ENCODE measurements at regions not wholly inside any gene's neighbourhood (a gene's known extent, or its start where the extent isn't known, plus 50 kb on each side); places are given as distances from the start of the nearest gene placed in this dataset.

GRCh38 chr2:176445956-176446355, 176.7 kb downstream of the MTX2 start:
- Histone ChIP-seq H3K27me3 (peaks cover 0 to 7% (median 0%) of the 10 kb centered on the region in 3 donors), H3K4me1 (peaks cover 0 to 11% (median 0%) of the 10 kb centered on the region in 4 donors), H3K9me3 (no peaks in the 10 kb centered on the region), H3K36me3 (no peaks in the 10 kb centered on the region), H3K4me3 (no peak overlapping the region), H3K27ac (peak overlapping the region in 1 of 5 donors; percentile 10)
- TF ChIP-seq CTCF (IDR thresholded peaks at IDR 0.05) (no peak), EP300 (IDR thresholded peaks at IDR 0.05) (no peak), POLR2AphosphoS5 (IDR thresholded peaks at IDR 0.05) (no peak), POLR2A (IDR thresholded peaks at IDR 0.05) (no peak)
- intact Hi-C loops (cut with DNase I; ENCODE audit: low total_unique reads), result no loop called here
- no peak for DNase-seq
- 66 to 87% (median 70%) methylated on average over 4 of the region's 4 CpGs for WGBS, 5 donors

DNA sequence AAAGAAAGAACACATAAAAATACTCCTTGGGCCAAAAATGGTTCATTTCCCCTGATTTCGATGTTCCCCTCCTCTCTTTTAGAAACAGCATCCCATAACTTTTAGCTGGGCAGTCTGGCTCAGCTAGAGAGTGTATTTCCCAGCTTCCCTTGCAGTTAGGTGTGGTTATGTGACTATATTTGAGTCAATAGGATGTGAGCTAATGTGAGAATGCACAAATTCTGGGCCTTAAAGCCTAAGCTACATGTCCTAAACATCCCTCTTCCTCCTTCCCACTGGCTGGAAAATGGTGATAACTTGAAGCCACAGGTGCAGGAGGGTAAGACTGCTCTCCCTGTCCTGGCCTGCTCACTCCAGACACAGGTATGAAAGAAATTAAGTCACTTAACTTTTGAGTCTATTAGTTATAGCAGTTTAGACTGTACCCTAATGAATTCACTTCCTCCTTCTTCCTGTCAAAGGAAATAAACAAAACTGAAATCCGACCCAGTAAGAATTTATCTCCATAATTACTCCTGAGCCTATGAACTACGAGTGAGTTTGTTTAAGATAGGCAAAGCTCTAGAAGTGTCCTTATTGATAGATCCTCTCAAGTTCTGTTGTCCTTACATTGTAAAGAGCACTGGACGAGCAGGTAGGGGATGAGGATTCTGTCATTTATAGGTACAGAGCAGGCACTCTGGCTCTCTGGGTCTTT, 177.6 kb downstream of the MTX2 start:
- H3K9me3 ChIP-seq, result no peaks in the 10 kb centered on the region
- no peak for DNase-seq
- H3K36me3 ChIP-seq, result no peaks in the 10 kb centered on the region
- intact Hi-C loops (cut with DNase I; ENCODE audit: low total_unique reads), result no loop called here
- peaks cover 0 to 13% (median 0%) of the 10 kb centered on the region in 3 donors for H3K27me3 ChIP-seq
- TF ChIP-seq CTCF (IDR thresholded peaks at IDR 0.05), result no peak
- TF ChIP-seq POLR2AphosphoS5 (IDR thresholded peaks at IDR 0.05), result no peak
- no peak for TF ChIP-seq EP300 (IDR thresholded peaks at IDR 0.05)
- no peak for TF ChIP-seq POLR2A (IDR thresholded peaks at IDR 0.05)
- H3K27ac ChIP-seq, result no peak overlapping the region
- peaks cover 0 to 11% (median 0%) of the 10 kb centered on the region in 4 donors for H3K4me1 ChIP-seq
- WGBS, 5 donors, result 39 to 55% (median 43%) methylated on average over 4 of the region's 4 CpGs
- H3K4me3 ChIP-seq, result no peak overlapping the region

DNA sequence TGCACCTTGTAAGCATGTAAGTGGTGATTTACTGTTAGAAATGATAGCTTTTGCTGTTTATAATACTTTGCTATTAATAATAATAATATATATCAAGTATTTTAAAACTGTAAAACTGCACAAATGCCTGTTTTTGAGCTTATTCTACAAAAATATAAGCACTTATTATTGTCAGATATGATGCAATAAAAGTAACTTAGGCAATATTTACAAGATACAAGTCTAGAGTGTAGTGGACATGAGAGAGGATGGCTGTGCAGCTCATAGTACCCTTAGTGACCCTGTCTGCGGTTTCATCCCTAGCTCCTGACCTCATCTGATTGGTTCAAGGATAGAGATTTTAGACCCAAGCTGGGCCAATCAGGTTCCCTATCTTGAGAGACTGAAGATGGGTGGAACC, 178.4 kb downstream of the MTX2 start:
- TF ChIP-seq POLR2A (IDR thresholded peaks at IDR 0.05), result no peak
- no peak for TF ChIP-seq POLR2AphosphoS5 (IDR thresholded peaks at IDR 0.05)
- TF ChIP-seq EP300 (IDR thresholded peaks at IDR 0.05), result no peak
- TF ChIP-seq CTCF (IDR thresholded peaks at IDR 0.05), result no peak
- WGBS, 5 donors, result 88 to 95% (median 92%) methylated on average over 1 of the region's 1 CpG
- DNase-seq, result no peak
- Histone ChIP-seq H3K9me3 (no peaks in the 10 kb centered on the region), H3K27me3 (peaks cover 0 to 14% (median 0%) of the 10 kb centered on the region in 3 donors), H3K27ac (no peak overlapping the region), H3K4me3 (no peak overlapping the region), H3K36me3 (no peaks in the 10 kb centered on the region), H3K4me1 (peaks cover 0 to 11% (median 0%) of the 10 kb centered on the region in 4 donors)
- intact Hi-C loops (cut with DNase I; ENCODE audit: low total_unique reads), result no loop called here

DNA sequence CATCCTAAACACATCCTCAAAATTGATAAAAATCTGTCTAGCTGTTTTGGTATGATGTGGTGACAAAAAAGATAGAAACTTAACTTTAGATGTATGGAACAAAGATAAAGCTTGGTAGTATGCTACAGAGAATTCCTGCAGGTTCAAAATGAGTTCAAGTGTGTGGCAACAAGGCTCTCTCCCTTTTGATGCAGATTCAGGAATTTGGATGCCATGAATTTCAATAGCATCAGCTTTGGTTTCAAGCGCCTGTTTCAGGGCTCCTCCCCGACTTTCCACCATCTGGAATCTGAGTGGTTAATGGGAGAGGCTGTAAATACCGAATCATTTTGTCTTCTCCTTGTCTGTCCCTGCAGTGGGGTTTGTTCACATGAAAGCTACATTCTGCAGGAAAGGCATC, 180.6 kb downstream of the MTX2 start:
- 47 to 71% (median 60%) methylated on average over 3 of the region's 3 CpGs for whole genome bisulfite sequencing, 5 donors
- no peak for DNase-seq
- Histone ChIP-seq H3K4me1 (peaks cover 0 to 13% (median 2%) of the 10 kb centered on the region in 4 donors), H3K9me3 (no peaks in the 10 kb centered on the region), H3K4me3 (no peak overlapping the region), H3K27me3 (peaks cover 0 to 24% (median 4%) of the 10 kb centered on the region in 3 donors), H3K36me3 (no peaks in the 10 kb centered on the region), H3K27ac (no peak overlapping the region)
- TF ChIP-seq POLR2A (IDR thresholded peaks at IDR 0.05), result no peak
- no peak for TF ChIP-seq POLR2AphosphoS5 (IDR thresholded peaks at IDR 0.05)
- no peak for TF ChIP-seq EP300 (IDR thresholded peaks at IDR 0.05)
- TF ChIP-seq CTCF (IDR thresholded peaks at IDR 0.05), result no peak
- intact Hi-C loops (cut with DNase I; ENCODE audit: low total_unique reads), result loop anchor here (5.0 to 10.0 kb wide), 2 partner anchors 95 to 308 kb away; no protein-coding TSS in a partner anchor

Data from stomach (tissue), 8 donors.